HepG2 (cell line): ENCODE measurements at regions not wholly inside any gene's neighbourhood (a gene's known extent, or its start where the extent isn't known, plus 50 kb on each side); places are given as distances from the start of the nearest gene placed in this dataset.

Experiments used
- CHD4 ChIP-seq: fragments of 200-600 bp; sonication (generic); IDR thresholded peaks from 2 replicates; pipeline ENCODE4 v1.7.0; 2017; ENCODE audit warnings: mild to moderate bottlenecking, low read length, borderline replicate concordance
- HDAC2 ChIP-seq: sonication (generic); formaldehyde crosslinking; IDR thresholded peaks from 2 replicates; pipeline ENCODE4 v1.4.0; 2020; ENCODE audit warnings: missing genetic modification reagents
- HNF4G ChIP-seq, 2 experiments: sonication (generic) in 1 of 2; formaldehyde crosslinking in 1 of 2; IDR thresholded peaks; 2 replicates each; pipeline versions ENCODE4 v1.4.0 to v1.6.1; 2011 to 2020; ENCODE audit warnings: borderline replicate concordance in 2 of 2, low read depth in 2 of 2, mild to moderate bottlenecking in 2 of 2, low read length in 1 of 2, missing genetic modification reagents in 1 of 2, moderate library complexity in 1 of 2
- HOXD1 ChIP-seq: sonication (generic); formaldehyde crosslinking; IDR thresholded peaks from 2 replicates; pipeline ENCODE4 v1.5.0; 2020; ENCODE audit warnings: missing genetic modification reagents
- KDM5A ChIP-seq: fragments of 200-600 bp; sonication (generic); IDR thresholded peaks from 2 replicates; pipeline ENCODE4 v1.7.0; 2018; ENCODE audit warnings: antibody characterized with exemption, mild to moderate bottlenecking, low read length, borderline replicate concordance
- MAF1 ChIP-seq: sonication (generic); formaldehyde crosslinking; IDR thresholded peaks from 2 replicates; pipeline ENCODE4 v1.5.0; 2020; ENCODE audit warnings: missing genetic modification reagents, borderline replicate concordance
- PCBP1 ChIP-seq: fragments of 200-400 bp; formaldehyde crosslinking; IDR thresholded peaks from 2 replicates; pipeline ENCODE4 v1.6.1; 2017; ENCODE audit warnings: mild to moderate bottlenecking, low read depth, low read length, borderline replicate concordance
- TAF1 ChIP-seq: sonication (generic); formaldehyde crosslinking; IDR thresholded peaks from 2 replicates; pipeline ENCODE4 v1.4.0; 2020; ENCODE audit warnings: missing genetic modification reagents
- TBX2 ChIP-seq: sonication (generic); formaldehyde crosslinking; IDR thresholded peaks from 2 replicates; pipeline ENCODE4 v1.5.0; 2020; ENCODE audit warnings: missing genetic modification reagents, mild to moderate bottlenecking, borderline replicate concordance
- TIGD3 ChIP-seq: sonication (generic); formaldehyde crosslinking; IDR thresholded peaks from 2 replicates; pipeline ENCODE4 v1.5.1; 2020; ENCODE audit warnings: mild to moderate bottlenecking, missing genetic modification reagents, borderline replicate concordance
- ZBTB2 ChIP-seq: sonication (generic); formaldehyde crosslinking; IDR thresholded peaks from 2 replicates; pipeline ENCODE4 v1.8.0; 2022; ENCODE audit warnings: low read depth, missing genetic modification reagents
- ZBTB7B ChIP-seq: sonication (generic); formaldehyde crosslinking; IDR thresholded peaks from 2 replicates; pipeline ENCODE4 v1.4.0; 2020; ENCODE audit warnings: missing genetic modification reagents
- ZNF12 ChIP-seq: sonication (generic); formaldehyde crosslinking; IDR thresholded peaks from 2 replicates; pipeline ENCODE4 v1.5.0; 2020; ENCODE audit warnings: missing genetic modification reagents
- ZNF121 ChIP-seq: sonication (generic); formaldehyde crosslinking; IDR thresholded peaks from 2 replicates; pipeline ENCODE4 v1.5.0; 2020; ENCODE audit warnings: mild to moderate bottlenecking, missing genetic modification reagents
- ZNF570 ChIP-seq: sonication (generic); formaldehyde crosslinking; IDR thresholded peaks from 2 replicates; pipeline ENCODE4 v1.4.0; 2020; ENCODE audit warnings: mild to moderate bottlenecking, missing genetic modification reagents, borderline replicate concordance
- ZNF75D ChIP-seq: sonication (generic); formaldehyde crosslinking; IDR thresholded peaks from 2 replicates; pipeline ENCODE4 v1.8.1; 2023; ENCODE audit warnings: missing genetic modification reagents, mild to moderate bottlenecking, borderline replicate concordance
- ZNF883 ChIP-seq: sonication (generic); formaldehyde crosslinking; IDR thresholded peaks from 2 replicates; pipeline ENCODE4 v1.5.1; 2020; ENCODE audit warnings: mild to moderate bottlenecking, missing genetic modification reagents; ENCODE audit errors: not compliant biosample characterization
- TF ChIP-seq, protein P1 (sequence below): sonication (generic); formaldehyde crosslinking; IDR thresholded peaks from 2 replicates; pipeline ENCODE4 v1.4.0; 2020; ENCODE audit warnings: mild to moderate bottlenecking, missing genetic modification reagents
- TF ChIP-seq, protein P2 (sequence below): sonication (generic); formaldehyde crosslinking; IDR thresholded peaks from 2 replicates; pipeline ENCODE4 v1.8.0; 2022; ENCODE audit warnings: missing genetic modification reagents, mild to moderate bottlenecking, moderate library complexity, borderline replicate concordance

DNA sequence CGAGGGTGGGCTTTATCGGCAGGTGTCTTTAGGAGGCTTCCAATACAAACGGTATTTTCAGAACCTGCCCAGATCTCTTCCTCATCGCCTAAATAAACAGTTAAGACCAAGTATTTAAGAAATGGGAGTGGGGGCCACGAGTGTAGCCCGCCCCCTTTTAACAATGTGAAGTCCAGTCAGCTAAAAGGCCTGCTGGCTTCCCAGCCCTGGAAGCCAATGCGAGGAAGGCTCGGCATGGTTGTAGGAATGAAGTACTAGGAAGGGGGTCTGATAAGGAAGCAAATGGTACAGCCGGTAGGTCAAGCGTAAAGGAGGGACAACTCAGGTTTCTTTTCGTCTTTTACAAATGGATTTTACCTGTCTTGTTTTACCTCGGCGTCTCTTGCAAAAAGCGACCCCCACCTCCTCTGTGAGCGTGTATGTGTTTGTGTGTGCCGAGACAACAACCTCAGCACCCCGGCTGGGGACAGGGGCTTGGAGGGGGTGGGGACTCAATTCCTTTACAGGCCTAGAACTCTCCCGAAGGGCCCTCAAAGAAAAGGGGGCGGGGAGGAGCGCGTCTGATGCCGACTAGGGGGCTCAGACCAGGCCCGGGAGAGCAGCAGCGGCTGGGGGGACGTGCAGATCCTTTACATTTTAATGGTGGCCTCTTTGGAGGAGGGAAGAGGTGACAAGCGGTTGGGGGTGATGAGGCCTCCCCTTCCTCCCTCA is 147.6 kb downstream of the GPR85 start (continued):
- TF ChIP-seq HNF4G (IDR thresholded peaks at IDR 0.05; ENCODE audit: borderline replicate concordance, low read depth, low read length) (no peak), HNF4G (CRISPR knock-in tag; IDR thresholded peaks at IDR 0.05; ENCODE audit: borderline replicate concordance, low read depth) (no peak), TBX2 (CRISPR knock-in tag) (no peak), KDM5A (peak; percentile 20; the same call in 1 of the 2 replicates), ZBTB2 (no peak), HDAC2 (no peak), ZBTB7B (CRISPR knock-in tag) (no peak), TIGD3 (CRISPR knock-in tag) (no peak), PCBP1 (0 out of 2 replicates have a peak, but pooled peaks have one; percentile 1), HOXD1 (CRISPR knock-in tag) (no peak), ZNF75D (CRISPR knock-in tag) (no peak), TAF1 (CRISPR knock-in tag) (no peak), ZNF883 (CRISPR knock-in tag) (peak; percentile 16), ZNF121 (CRISPR knock-in tag) (no peak), ZNF12 (peak; percentile 79), ZNF570 (CRISPR knock-in tag) (no peak), CHD4 (no peak), MAF1 (CRISPR knock-in tag) (0 out of 2 replicates have a peak, but pooled peaks have one; percentile 28)
- TF ChIP-seq, protein P1, sequence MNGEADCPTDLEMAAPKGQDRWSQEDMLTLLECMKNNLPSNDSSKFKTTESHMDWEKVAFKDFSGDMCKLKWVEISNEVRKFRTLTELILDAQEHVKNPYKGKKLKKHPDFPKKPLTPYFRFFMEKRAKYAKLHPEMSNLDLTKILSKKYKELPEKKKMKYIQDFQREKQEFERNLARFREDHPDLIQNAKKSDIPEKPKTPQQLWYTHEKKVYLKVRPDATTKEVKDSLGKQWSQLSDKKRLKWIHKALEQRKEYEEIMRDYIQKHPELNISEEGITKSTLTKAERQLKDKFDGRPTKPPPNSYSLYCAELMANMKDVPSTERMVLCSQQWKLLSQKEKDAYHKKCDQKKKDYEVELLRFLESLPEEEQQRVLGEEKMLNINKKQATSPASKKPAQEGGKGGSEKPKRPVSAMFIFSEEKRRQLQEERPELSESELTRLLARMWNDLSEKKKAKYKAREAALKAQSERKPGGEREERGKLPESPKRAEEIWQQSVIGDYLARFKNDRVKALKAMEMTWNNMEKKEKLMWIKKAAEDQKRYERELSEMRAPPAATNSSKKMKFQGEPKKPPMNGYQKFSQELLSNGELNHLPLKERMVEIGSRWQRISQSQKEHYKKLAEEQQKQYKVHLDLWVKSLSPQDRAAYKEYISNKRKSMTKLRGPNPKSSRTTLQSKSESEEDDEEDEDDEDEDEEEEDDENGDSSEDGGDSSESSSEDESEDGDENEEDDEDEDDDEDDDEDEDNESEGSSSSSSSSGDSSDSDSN: no peak
- TF ChIP-seq, protein P2, sequence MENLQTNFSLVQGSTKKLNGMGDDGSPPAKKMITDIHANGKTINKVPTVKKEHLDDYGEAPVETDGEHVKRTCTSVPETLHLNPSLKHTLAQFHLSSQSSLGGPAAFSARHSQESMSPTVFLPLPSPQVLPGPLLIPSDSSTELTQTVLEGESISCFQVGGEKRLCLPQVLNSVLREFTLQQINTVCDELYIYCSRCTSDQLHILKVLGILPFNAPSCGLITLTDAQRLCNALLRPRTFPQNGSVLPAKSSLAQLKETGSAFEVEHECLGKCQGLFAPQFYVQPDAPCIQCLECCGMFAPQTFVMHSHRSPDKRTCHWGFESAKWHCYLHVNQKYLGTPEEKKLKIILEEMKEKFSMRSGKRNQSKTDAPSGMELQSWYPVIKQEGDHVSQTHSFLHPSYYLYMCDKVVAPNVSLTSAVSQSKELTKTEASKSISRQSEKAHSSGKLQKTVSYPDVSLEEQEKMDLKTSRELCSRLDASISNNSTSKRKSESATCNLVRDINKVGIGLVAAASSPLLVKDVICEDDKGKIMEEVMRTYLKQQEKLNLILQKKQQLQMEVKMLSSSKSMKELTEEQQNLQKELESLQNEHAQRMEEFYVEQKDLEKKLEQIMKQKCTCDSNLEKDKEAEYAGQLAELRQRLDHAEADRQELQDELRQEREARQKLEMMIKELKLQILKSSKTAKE (CRISPR knock-in tag): no peak
